ENCODE measurements at regions not wholly inside any gene's neighbourhood (a gene's known extent, or its start where the extent isn't known, plus 50 kb on each side); places are given as distances from the start of the nearest gene placed in this dataset.

DNA sequence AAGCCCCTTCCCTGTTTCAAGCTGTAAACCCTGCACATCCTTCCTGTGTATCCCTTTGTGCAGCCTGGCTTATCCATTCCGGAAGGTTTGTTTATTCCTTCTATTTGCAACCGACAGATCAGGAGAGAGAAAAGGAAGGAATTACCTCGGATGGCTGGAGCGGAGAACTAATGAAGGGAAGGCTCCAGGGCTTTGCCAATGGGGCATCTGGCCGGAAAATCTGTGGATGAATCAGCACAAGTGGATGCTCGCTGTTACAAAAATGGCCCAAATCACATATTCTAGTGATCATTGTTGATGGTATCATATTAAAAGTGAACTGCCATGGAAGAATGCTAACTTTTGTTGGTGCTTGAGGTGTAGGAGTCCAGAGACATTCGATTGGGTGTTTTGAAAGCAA lies 97.1 kb downstream of the AQP4 start:
- no peak overlapping the region for H3K4me3 ChIP-seq
- TF ChIP-seq, protein P1, sequence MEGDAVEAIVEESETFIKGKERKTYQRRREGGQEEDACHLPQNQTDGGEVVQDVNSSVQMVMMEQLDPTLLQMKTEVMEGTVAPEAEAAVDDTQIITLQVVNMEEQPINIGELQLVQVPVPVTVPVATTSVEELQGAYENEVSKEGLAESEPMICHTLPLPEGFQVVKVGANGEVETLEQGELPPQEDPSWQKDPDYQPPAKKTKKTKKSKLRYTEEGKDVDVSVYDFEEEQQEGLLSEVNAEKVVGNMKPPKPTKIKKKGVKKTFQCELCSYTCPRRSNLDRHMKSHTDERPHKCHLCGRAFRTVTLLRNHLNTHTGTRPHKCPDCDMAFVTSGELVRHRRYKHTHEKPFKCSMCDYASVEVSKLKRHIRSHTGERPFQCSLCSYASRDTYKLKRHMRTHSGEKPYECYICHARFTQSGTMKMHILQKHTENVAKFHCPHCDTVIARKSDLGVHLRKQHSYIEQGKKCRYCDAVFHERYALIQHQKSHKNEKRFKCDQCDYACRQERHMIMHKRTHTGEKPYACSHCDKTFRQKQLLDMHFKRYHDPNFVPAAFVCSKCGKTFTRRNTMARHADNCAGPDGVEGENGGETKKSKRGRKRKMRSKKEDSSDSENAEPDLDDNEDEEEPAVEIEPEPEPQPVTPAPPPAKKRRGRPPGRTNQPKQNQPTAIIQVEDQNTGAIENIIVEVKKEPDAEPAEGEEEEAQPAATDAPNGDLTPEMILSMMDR (IDR thresholded peaks at IDR 0.05): no peak
- no peak for TF ChIP-seq EP300 (IDR thresholded peaks at IDR 0.05)
- TF ChIP-seq POLR2A (IDR thresholded peaks at IDR 0.05): no peak
- TF ChIP-seq POLR2AphosphoS5 (IDR thresholded peaks at IDR 0.05): no peak
- peaks cover 11% of the 10 kb centered on the region for H3K4me1 ChIP-seq
- no peaks in the 10 kb centered on the region for H3K27me3 ChIP-seq
- WGBS: 73% methylated on average over 7 of the region's 7 CpGs
- no peak for DNase-seq (ENCODE audit: low spot score in 2 of 2)
- no peaks in the 10 kb centered on the region for H3K36me3 ChIP-seq
- no peaks in the 10 kb centered on the region for H3K9me3 ChIP-seq
- no peak overlapping the region for H3K27ac ChIP-seq

DNA sequence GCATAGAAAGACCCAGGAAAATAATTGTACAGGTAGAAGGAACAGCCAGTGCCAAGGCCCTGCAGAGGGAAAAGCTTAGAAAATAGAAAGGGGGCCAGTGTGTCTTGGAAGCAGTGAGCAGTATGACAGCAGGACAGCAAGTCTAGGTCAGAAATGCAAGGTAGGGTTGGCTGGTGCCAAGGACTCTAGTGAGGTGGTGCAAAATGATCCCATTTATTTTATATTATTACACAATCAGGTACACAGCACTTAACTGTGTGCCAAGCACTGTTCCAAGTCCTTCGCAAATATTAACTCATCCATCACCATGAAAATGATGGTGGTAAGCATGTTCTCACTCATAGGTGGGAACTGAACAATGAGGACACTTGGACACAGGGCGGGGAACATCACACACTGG lies 100.0 kb downstream of the AQP4 start:
- TF ChIP-seq POLR2A (IDR thresholded peaks at IDR 0.05) (no peak), POLR2AphosphoS5 (IDR thresholded peaks at IDR 0.05) (no peak), EP300 (IDR thresholded peaks at IDR 0.05) (no peak)
- TF ChIP-seq, protein P1 (IDR thresholded peaks at IDR 0.05): no peak
- WGBS: 78% methylated on average over 2 of the region's 2 CpGs
- Histone ChIP-seq H3K36me3 (no peaks in the 10 kb centered on the region), H3K27ac (no peak overlapping the region), H3K27me3 (no peaks in the 10 kb centered on the region), H3K9me3 (no peaks in the 10 kb centered on the region), H3K4me3 (no peak overlapping the region), H3K4me1 (peaks cover 11% of the 10 kb centered on the region)
- no peak for DNase-seq (ENCODE audit: low spot score in 2 of 2)

DNA sequence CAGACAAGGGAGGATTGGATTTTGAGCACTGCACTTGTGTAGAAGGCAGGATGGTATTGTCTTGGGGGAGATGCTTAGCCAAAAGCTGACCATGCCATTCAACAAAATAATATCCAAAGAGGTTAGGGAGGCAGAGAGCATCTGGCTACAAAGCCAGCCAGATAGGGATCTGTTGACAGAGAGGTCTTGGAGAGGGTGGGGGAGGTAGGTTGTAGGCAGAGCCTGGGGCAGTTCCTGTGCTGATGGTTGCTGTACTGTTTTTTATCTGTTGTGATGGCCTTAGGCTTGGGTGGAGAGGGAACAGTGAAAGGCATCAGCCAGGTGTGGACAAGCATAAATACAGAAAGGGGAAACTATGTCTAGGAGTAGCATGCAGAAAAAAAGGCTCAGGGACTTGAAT lies 100.9 kb downstream of the AQP4 start:
- no peak overlapping the region for H3K27ac ChIP-seq
- H3K27me3 ChIP-seq: no peaks in the 10 kb centered on the region
- DNase-seq (ENCODE audit: low spot score in 2 of 2): no peak
- TF ChIP-seq POLR2A (IDR thresholded peaks at IDR 0.05) (no peak), POLR2AphosphoS5 (IDR thresholded peaks at IDR 0.05) (no peak), EP300 (IDR thresholded peaks at IDR 0.05) (no peak)
- TF ChIP-seq, protein P1 (IDR thresholded peaks at IDR 0.05): no peak
- H3K4me3 ChIP-seq: no peak overlapping the region
- H3K36me3 ChIP-seq: no peaks in the 10 kb centered on the region
- H3K4me1 ChIP-seq: peaks cover 11% of the 10 kb centered on the region
- H3K9me3 ChIP-seq: no peaks in the 10 kb centered on the region

DNA sequence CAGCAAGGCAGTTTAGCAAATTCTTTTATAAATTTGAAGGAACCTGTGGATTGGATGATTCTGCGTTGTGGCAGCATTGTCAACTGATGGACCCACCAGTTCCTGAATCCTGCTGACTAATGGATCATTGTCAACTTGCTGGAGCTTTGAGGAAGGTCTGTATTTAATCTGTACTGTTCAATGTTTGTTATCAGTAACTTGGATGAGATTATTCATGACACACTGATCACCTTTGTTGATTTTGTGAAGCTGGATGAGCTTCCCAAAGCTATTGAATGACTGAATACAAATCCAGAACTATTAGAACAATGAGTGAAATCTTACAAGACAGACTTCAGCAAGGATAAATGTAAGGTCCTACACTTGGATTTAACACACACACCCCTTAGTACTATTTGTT lies 101.3 kb downstream of the AQP4 start:
- no peak overlapping the region for H3K27ac ChIP-seq
- no peaks in the 10 kb centered on the region for H3K36me3 ChIP-seq
- H3K9me3 ChIP-seq: no peaks in the 10 kb centered on the region
- 69% methylated on average over 1 of the region's 1 CpG for WGBS
- TF ChIP-seq POLR2AphosphoS5 (IDR thresholded peaks at IDR 0.05) (no peak), EP300 (IDR thresholded peaks at IDR 0.05) (no peak), POLR2A (IDR thresholded peaks at IDR 0.05) (no peak)
- TF ChIP-seq, protein P1 (IDR thresholded peaks at IDR 0.05): no peak
- DNase-seq (ENCODE audit: low spot score in 2 of 2): no peak
- no peaks in the 10 kb centered on the region for H3K27me3 ChIP-seq
- peaks cover 11% of the 10 kb centered on the region for H3K4me1 ChIP-seq
- H3K4me3 ChIP-seq: no peak overlapping the region

DNA sequence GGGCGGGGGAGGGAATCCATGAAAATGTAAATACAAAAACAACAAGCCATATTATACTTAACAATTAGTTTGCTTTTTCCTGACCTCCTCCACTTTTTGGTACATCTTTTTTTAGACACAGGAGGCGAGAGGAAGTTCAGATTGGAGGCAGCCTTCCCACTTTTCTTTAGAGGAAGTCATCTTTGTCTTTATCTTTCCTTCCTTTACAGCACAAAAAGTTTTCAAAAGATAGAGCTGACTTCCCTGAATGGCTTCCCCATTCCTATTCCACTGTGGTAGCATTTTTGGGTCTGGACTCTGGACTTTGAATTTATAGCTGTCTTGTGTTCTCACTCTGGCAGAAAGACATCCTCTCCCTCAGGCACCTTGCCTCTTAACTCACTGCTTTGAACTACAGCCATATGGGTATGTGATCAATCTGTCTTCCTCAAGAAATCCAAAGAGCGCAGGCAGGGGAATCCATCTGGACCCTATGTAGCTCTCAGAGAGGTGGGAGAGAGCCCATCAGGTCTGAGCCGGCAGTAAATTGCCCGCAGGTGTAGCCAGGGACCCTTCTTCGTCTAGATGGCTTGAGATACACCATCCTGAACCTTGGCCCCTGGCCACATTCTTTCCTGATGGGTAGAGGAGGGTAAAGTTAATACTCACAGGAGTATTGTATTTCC lies 101.9 kb downstream of the AQP4 start:
- Histone ChIP-seq H3K4me1 (peaks cover 11% of the 10 kb centered on the region), H3K27me3 (no peaks in the 10 kb centered on the region), H3K4me3 (no peak overlapping the region), H3K9me3 (no peaks in the 10 kb centered on the region), H3K36me3 (no peaks in the 10 kb centered on the region), H3K27ac (no peak overlapping the region)
- 40% methylated on average over 6 of the region's 6 CpGs for WGBS
- TF ChIP-seq POLR2A (IDR thresholded peaks at IDR 0.05): no peak
- no peak for TF ChIP-seq EP300 (IDR thresholded peaks at IDR 0.05)
- TF ChIP-seq, protein P1 (IDR thresholded peaks at IDR 0.05): no peak
- no peak for TF ChIP-seq POLR2AphosphoS5 (IDR thresholded peaks at IDR 0.05)
- no peak for DNase-seq (ENCODE audit: low spot score in 2 of 2)
